ENCODE measurements at regions not wholly inside any gene's neighbourhood (a gene's known extent, or its start where the extent isn't known, plus 50 kb on each side); places are given as distances from the start of the nearest gene placed in this dataset.

DNA sequence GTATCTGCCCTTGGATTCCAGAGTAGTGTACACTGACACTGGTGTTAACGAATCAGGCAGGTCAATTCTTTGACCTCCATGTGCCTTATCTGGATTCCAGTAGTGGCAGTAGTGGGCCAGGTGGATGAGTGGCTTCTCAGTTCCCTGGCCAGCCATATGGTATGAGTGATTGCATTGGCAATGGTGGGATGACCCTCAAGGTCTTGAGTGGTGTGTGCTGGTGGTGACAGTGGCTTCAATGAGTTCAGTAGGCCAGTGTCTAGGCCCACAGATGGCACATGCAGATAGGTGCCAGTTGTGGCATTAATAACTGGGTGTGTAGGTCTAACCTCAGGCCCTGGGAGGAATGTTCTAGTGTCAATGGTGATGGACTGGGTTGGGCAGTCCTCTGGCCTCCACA, 674.1 kb upstream of the NXPH2 start:
- TF ChIP-seq EP300 (IDR thresholded peaks at IDR 0.05; ENCODE audit: low read depth) (no peak), POLR2A (IDR thresholded peaks at IDR 0.05) (no peak), POLR2AphosphoS5 (IDR thresholded peaks at IDR 0.05) (no peak)
- TF ChIP-seq, protein P1, sequence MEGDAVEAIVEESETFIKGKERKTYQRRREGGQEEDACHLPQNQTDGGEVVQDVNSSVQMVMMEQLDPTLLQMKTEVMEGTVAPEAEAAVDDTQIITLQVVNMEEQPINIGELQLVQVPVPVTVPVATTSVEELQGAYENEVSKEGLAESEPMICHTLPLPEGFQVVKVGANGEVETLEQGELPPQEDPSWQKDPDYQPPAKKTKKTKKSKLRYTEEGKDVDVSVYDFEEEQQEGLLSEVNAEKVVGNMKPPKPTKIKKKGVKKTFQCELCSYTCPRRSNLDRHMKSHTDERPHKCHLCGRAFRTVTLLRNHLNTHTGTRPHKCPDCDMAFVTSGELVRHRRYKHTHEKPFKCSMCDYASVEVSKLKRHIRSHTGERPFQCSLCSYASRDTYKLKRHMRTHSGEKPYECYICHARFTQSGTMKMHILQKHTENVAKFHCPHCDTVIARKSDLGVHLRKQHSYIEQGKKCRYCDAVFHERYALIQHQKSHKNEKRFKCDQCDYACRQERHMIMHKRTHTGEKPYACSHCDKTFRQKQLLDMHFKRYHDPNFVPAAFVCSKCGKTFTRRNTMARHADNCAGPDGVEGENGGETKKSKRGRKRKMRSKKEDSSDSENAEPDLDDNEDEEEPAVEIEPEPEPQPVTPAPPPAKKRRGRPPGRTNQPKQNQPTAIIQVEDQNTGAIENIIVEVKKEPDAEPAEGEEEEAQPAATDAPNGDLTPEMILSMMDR (IDR thresholded peaks at IDR 0.05) = no peak
